A172 (cell line): ENCODE measurements at regions not wholly inside any gene's neighbourhood (a gene's known extent, or its start where the extent isn't known, plus 50 kb on each side); places are given as distances from the start of the nearest gene placed in this dataset.
"Not testable (repeated sequence)": the region's sequence is repeated elsewhere in the genome, so short reads cannot be mapped to it uniquely, and the experiment has no call there.

ENCODE experiments used
- DNase-seq: peaks from one replicate; pipeline ENCODE4 v3.0.0-alpha.2; 2015; ENCODE audit warnings: low spot score

- no peak for DNase-seq
Observed at GRCh38 chr18:1811282-1811681, 760.0 kb downstream of the METTL4 start.

GRCh38 chr18:1825296-1825695, 746.0 kb downstream of the METTL4 start:
- no peak for DNase-seq

GRCh38 chr18:1840878-1841277, 730.4 kb downstream of the METTL4 start:
- no peak for DNase-seq

GRCh38 chr18:1846640-1847039, 724.7 kb downstream of the METTL4 start:
- DNase-seq, result peak; percentile 20

- no peak for DNase-seq
Observed at GRCh38 chr18:1848716-1849115, 722.6 kb downstream of the METTL4 start.

- no peak for DNase-seq
Observed at GRCh38 chr18:1849386-1849785, 721.9 kb downstream of the METTL4 start.

- not testable (repeated sequence) for DNase-seq
Observed at GRCh38 chr18:1857281-1857680, 714.0 kb downstream of the METTL4 start.

- DNase-seq, result no peak
Observed at GRCh38 chr18:1861473-1861872, 709.8 kb downstream of the METTL4 start.

- DNase-seq, result no peak
Observed at GRCh38 chr18:1865869-1866268, 705.4 kb downstream of the METTL4 start.

GRCh38 chr18:1872274-1872673, 699.0 kb downstream of the METTL4 start:
- DNase-seq, result no peak

GRCh38 chr18:1875219-1875618, 696.1 kb downstream of the METTL4 start:
- DNase-seq, result no peak

GRCh38 chr18:1884623-1885022, 686.7 kb downstream of the METTL4 start:
- no peak for DNase-seq

GRCh38 chr18:1891641-1892040, 679.7 kb downstream of the METTL4 start:
- DNase-seq, result no peak

GRCh38 chr18:1892191-1892590, 679.1 kb downstream of the METTL4 start:
- no peak for DNase-seq

GRCh38 chr18:1895456-1896185, 675.7 kb downstream of the METTL4 start:
- DNase-seq, result no peak

GRCh38 chr18:1906421-1906820, 664.9 kb downstream of the METTL4 start:
- DNase-seq, result no peak

- DNase-seq, result no peak
Observed at GRCh38 chr18:1907470-1908206, 663.7 kb downstream of the METTL4 start.

GRCh38 chr18:1914489-1914888, 656.8 kb downstream of the METTL4 start:
- DNase-seq, result no peak

GRCh38 chr18:1916869-1917523, 654.3 kb downstream of the METTL4 start:
- DNase-seq, result no peak

GRCh38 chr18:1917569-1917968, 653.7 kb downstream of the METTL4 start:
- no peak for DNase-seq

- no peak for DNase-seq
Observed at GRCh38 chr18:1922066-1922465, 649.2 kb downstream of the METTL4 start.

GRCh38 chr18:1928711-1929110, 642.6 kb downstream of the METTL4 start:
- no peak for DNase-seq

- DNase-seq, result no peak
Observed at GRCh38 chr18:1929720-1930119, 641.6 kb downstream of the METTL4 start.
